D721Med (cell line): ENCODE measurements at regions not wholly inside any gene's neighbourhood (a gene's known extent, or its start where the extent isn't known, plus 50 kb on each side); places are given as distances from the start of the nearest gene placed in this dataset.

Source experiments
- DNase-seq: peaks from one replicate; pipeline ENCODE4 v3.0.0; 2011; ENCODE audit warnings: low spot score; ENCODE audit not compliant: insufficient read length
- FAIRE-seq: peaks from 2 replicates; lab custom pipeline; 2011; peaks lifted over from hg19 to GRCh38; lab: Jason Lieb, UNC
- TF ChIP-seq, protein P1 (sequence below): IDR thresholded peaks from 2 replicates; pipeline ENCODE4 v1.5.1; 2012; ENCODE audit warnings: mild to moderate bottlenecking, control low read depth; ENCODE audit not compliant: insufficient read depth; ENCODE audit errors: missing control alignments

DNA sequence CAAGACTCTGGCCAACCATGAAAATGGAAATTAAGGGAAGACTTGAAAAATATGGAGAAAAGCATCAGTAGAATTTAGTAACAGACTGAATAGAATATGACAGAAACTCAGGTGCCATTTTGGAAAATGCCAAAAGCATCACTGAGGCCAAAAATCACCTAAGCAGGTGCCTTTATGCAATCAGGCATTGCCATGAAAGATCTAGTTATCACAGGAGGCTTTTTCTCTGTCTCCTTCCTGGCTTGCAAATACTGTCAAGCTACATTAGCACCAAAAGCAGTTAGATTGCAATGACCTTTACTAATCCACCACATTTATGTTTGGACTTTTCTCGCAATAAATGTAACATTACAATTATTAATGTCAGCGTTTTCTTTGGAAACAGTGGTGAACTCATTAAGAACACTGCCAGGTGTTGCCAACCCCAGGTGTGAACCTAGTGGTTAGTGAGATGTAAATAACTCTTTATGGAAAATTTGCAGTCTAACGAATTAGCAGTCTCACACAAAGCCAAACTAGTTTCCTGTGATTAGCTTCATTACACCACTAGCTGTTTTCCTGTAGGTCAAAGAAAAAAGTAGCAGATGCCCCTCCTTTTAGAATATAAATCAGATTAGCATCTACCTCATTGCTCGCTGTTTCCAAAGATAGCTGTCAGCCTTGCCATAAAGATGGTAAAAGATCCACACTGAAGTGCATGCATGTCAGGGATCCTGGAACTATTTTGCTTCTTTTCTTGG, 1568.4 kb upstream of the TENM3 start:
- no peak for DNase-seq
- no peak for FAIRE-seq

DNA sequence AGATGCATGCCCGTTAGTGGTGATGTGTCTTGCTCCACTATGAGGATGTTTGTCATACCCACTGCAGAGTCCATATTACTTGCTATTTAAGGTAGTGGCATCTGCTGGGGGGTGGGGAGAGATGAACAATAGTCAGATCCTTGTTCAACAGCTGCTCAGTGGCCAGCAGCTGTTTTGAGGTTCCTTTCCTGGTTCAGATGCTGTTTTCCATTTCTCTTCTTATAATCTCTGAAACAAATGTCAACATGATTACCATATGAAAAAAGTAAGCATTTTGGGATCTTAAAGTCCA, 1567.9 kb upstream of the TENM3 start:
- DNase-seq (no peak), FAIRE-seq (no peak)
- TF ChIP-seq, protein P1, sequence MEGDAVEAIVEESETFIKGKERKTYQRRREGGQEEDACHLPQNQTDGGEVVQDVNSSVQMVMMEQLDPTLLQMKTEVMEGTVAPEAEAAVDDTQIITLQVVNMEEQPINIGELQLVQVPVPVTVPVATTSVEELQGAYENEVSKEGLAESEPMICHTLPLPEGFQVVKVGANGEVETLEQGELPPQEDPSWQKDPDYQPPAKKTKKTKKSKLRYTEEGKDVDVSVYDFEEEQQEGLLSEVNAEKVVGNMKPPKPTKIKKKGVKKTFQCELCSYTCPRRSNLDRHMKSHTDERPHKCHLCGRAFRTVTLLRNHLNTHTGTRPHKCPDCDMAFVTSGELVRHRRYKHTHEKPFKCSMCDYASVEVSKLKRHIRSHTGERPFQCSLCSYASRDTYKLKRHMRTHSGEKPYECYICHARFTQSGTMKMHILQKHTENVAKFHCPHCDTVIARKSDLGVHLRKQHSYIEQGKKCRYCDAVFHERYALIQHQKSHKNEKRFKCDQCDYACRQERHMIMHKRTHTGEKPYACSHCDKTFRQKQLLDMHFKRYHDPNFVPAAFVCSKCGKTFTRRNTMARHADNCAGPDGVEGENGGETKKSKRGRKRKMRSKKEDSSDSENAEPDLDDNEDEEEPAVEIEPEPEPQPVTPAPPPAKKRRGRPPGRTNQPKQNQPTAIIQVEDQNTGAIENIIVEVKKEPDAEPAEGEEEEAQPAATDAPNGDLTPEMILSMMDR, result no peak

More for the DNA sequence above, 1568.4 kb upstream of the TENM3 start:
- TF ChIP-seq, protein P1, result no peak

DNA sequence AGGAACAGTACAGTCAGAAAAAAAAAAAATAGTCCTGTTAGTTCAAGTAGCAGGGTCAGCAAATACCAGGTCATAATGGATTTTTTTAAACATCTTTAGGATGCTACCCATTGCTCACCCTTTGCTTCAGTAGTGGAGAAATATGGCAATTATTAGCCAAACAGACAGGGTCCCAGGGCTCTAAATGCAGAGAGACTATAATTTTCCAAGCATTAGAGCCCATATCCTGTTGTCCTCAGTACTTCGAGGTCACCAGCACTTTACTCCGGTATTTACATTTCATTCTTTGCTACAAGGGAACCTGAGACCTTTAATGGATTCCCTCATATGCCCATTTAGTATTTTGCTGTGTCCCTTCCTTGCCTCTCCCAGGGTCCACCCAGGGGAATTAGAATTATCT, 1562.9 kb upstream of the TENM3 start:
- TF ChIP-seq, protein P1, result no peak
- DNase-seq (no peak), FAIRE-seq (no peak)

DNA sequence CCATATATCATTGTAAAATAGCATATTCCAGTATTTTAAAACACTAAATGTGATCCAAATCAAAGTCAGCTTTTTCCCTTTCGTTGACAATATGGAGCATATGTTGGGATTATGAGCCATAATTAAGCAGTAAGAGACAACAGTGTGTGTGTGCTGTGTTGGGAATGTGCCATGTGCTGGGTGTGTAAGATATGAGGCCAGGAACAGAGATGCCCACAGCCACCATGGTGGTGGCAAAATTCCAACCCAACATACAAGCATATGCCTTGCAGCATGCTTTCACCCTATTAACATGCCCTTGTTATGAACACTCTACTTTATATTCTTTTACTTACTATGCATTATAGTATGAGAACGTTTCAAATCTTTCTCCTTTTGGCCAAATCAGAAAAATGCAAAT, 1560.4 kb upstream of the TENM3 start:
- FAIRE-seq (no peak), DNase-seq (no peak)
- TF ChIP-seq, protein P1, result no peak

DNA sequence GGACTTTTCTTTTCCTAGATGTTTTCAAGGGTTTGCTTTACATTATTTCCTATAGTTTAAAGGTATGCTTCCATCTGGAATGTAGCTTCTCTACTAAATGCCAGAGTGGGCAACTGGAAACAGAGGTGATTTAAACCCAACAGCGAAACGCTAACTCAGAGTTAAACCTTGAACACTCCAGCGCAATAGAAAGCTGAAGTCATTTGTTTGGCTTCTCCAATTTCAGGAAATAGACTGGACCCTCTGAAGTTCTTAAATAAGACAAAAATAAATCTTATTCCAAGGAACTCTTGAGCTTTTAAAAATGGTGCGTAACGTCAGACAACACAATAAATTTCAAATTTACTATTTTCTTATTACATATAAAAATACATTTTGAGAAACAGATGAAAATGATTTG, 1560.0 kb upstream of the TENM3 start:
- DNase-seq (no peak), FAIRE-seq (no peak)
- TF ChIP-seq, protein P1, result no peak

DNA sequence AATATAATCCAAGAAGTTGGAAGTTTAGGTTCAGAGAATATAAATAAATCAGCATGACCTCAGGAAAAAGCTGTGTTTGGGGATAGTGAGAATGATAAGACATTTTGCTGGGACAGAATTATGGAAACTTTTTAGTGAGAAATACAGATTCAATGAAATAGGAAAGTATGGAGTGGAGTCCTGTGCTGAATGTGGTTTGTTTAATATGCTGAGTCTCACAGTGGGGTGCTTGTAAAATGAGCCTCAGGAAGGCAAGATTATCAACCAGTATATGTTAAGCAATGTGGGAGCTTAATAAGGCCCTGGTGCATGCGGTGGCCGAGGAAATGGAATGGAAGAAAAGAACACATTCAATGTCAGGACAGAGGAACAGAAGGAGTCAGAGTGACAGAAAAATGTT, 1554.7 kb upstream of the TENM3 start:
- TF ChIP-seq, protein P1, result no peak
- FAIRE-seq (no peak), DNase-seq (no peak)

DNA sequence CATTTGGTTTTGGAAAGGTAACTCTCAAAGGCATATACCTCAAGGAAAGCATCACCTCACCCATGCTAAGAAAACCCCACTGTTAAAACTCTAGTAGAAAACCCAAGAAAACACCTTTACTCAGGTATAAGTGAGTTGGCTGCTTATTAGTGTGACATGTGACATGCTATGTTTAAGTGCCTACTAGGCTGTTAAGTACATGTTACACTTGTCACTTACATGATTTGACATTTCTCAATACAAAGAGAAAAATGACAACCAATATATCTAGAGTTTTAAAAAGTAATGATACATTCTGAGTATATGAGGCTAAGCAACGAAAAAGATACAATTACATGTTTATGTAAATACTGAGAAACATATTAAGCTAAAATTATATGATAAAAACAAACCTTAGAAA, 1548.3 kb upstream of the TENM3 start:
- TF ChIP-seq, protein P1, result no peak
- DNase-seq, result no peak
- FAIRE-seq, result no peak
